GM12878 (cell line): ENCODE measurements at regions not wholly inside any gene's neighbourhood (a gene's known extent, or its start where the extent isn't known, plus 50 kb on each side); places are given as distances from the start of the nearest gene placed in this dataset.

ENCODE experiments used
- BACH1 ChIP-seq: fragments of 450-650 bp; IDR thresholded peaks from 2 replicates; pipeline ENCODE4 v1.6.1; 2017; ENCODE audit warnings: mild to moderate bottlenecking, borderline replicate concordance
- TF ChIP-seq, protein P1 (sequence below): fragments of 450-650 bp; formaldehyde crosslinking; IDR thresholded peaks from 2 replicates; pipeline ENCODE4 v1.4.0; 2020; ENCODE audit warnings: mild to moderate bottlenecking, moderate library complexity

DNA sequence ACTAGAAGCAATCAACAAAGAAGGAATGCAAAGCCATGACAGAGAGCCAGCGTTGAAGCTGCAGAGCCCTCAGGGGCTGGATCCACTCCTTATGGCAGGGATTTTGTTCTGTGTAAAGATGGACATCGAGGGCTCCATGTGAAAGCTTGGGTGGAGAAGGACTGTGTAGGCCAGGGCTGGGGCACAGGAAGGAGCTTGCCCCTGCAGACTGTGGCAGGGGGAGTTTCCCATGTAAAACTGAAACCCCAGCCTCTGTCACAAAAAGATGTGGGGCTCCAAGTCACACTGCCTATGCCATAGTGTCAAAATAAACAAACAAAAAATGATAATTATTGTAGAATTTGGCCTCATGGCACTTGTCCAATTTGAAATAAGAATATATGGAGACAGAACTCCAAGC, 408.7 kb upstream of the HS6ST1 start:
- no peak for TF ChIP-seq BACH1
- TF ChIP-seq, protein P1, sequence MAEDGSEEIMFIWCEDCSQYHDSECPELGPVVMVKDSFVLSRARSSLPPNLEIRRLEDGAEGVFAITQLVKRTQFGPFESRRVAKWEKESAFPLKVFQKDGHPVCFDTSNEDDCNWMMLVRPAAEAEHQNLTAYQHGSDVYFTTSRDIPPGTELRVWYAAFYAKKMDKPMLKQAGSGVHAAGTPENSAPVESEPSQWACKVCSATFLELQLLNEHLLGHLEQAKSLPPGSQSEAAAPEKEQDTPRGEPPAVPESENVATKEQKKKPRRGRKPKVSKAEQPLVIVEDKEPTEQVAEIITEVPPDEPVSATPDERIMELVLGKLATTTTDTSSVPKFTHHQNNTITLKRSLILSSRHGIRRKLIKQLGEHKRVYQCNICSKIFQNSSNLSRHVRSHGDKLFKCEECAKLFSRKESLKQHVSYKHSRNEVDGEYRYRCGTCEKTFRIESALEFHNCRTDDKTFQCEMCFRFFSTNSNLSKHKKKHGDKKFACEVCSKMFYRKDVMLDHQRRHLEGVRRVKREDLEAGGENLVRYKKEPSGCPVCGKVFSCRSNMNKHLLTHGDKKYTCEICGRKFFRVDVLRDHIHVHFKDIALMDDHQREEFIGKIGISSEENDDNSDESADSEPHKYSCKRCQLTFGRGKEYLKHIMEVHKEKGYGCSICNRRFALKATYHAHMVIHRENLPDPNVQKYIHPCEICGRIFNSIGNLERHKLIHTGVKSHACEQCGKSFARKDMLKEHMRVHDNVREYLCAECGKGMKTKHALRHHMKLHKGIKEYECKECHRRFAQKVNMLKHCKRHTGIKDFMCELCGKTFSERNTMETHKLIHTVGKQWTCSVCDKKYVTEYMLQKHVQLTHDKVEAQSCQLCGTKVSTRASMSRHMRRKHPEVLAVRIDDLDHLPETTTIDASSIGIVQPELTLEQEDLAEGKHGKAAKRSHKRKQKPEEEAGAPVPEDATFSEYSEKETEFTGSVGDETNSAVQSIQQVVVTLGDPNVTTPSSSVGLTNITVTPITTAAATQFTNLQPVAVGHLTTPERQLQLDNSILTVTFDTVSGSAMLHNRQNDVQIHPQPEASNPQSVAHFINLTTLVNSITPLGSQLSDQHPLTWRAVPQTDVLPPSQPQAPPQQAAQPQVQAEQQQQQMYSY (CRISPR knock-in tag) = no peak
